GM12875 (cell line): ENCODE measurements at regions not wholly inside any gene's neighbourhood (a gene's known extent, or its start where the extent isn't known, plus 50 kb on each side); places are given as distances from the start of the nearest gene placed in this dataset.

Source experiments
- H3K4me3 ChIP-seq: one replicate; pipeline ENCODE4 v1.5.1; 2011; ENCODE audit warnings: low read depth, low read length, control low read depth
- CTCF ChIP-seq: IDR thresholded peaks from 2 replicates; pipeline ENCODE4 v1.5.1; 2011; ENCODE audit warnings: low read depth, mild to moderate bottlenecking, control low read depth, inconsistent platforms, low read length, moderate library complexity, borderline replicate concordance; ENCODE audit not compliant: insufficient read depth

DNA sequence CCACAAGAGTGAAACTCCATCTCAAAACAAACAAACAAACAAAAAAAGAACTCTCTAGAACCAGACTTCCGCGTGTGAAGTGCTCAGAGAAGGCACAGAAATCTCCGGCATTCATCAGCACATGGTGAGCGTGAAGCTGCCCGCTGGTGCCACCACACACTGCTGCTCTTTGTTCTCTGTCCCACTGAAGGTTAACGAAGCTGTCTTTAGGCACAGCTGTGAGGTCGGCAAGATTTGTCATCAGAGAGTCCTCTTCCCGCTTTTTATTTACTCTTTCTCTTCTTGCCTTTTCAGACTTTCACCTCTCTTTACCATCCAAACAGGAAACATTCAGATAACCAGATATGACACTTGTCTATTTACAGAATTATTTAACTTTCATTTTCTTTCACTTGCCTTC lies 115.2 kb upstream of the ARGLU1 start:
- no peak overlapping the region for H3K4me3 ChIP-seq
- TF ChIP-seq CTCF, result no peak

- no peak for TF ChIP-seq CTCF
- H3K4me3 ChIP-seq, result no peak overlapping the region
Measured at GRCh38 chr13:106681997-106682396, 114.1 kb upstream of the ARGLU1 start.

GRCh38 chr13:106681536-106681935 lies 113.6 kb upstream of the ARGLU1 start:
- no peak for TF ChIP-seq CTCF
- no peak overlapping the region for H3K4me3 ChIP-seq

DNA sequence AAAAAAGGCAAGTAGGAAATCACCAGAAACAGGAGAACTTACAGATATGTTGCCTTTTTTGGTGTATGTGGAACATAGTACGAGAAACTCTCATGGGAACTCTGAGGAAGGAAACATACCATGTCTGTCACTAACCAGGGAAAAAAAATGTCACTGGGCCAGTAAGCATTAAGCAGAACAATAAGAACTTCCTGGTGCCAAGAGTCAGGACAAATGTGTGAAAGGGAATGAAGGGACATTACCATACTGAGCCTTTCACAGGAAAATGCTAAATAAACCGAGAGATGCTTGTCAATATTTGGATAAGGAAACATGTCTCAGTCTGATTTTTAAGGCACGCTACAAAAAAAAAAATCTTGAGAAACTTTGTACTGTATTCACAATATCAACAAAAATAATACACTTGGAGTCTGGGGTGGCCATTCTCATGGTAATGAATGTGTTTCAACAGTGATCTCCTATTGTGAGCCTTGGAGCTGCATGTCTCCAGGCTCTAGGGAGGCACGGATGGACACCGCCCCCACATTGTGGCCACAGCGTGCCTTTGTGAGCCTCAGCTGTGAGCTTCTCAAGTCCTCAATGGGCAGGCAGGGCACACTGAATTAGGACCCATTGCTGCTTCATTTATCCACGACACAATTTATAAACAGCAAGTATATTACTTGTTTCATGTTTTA lies 113.0 kb upstream of the ARGLU1 start:
- TF ChIP-seq CTCF, result no peak
- no peak overlapping the region for H3K4me3 ChIP-seq

DNA sequence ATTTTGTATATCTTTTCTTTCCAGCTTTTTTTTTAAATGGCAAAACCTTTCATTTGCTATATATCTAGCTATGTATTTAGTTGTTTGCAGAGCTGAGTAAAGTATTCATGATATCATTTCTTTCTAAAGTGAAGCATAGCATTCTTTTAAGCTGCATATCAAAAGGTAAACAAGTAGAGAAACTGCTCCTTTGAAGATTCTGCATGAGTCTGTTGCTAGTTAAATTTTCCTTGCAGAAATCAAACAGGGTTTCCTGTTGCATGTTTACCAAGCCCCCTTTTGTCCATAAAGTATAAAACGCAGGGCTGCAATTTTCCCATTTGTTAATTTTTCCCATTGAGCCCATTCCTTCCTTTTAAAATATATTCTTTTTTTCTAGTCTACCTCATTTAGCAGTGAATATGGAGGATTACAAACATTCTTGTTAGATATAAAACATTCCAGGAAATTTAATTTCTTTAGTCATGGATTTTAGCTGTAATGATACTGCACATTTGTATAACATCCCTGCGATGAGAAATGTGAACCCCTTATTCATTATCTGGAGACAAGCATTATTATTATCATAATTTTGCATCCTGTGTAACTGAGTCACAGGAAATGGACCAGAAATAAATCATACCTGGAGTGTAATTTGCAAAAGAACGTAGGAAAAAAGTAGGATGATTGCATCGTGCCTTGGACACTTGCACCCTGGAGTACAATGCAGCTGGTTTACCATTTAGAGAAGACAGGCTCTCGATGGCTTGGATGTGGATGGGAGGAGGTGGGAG lies 110.9 kb upstream of the ARGLU1 start:
- no peak for TF ChIP-seq CTCF
- no peak overlapping the region for H3K4me3 ChIP-seq

GRCh38 chr13:106675311-106675710 lies 107.4 kb upstream of the ARGLU1 start:
- no peak overlapping the region for H3K4me3 ChIP-seq
- no peak for TF ChIP-seq CTCF

GRCh38 chr13:106660746-106661625 lies 93.0 kb upstream of the ARGLU1 start:
- no peak for TF ChIP-seq CTCF
- no peak overlapping the region for H3K4me3 ChIP-seq
